ENCODE measurements at regions not wholly inside any gene's neighbourhood (a gene's known extent, or its start where the extent isn't known, plus 50 kb on each side); places are given as distances from the start of the nearest gene placed in this dataset.

- Histone ChIP-seq H3K36me3 (ENCODE audit: control insufficient read depth in 2 of 2, extremely low read depth in 1 of 2, insufficient read depth in 2 of 2, low read length in 2 of 2) (no peaks in the 10 kb centered on the region), H3K9me1 (ENCODE audit: control insufficient read depth, extremely low read depth, insufficient read depth, low read length) (no peaks in the 10 kb centered on the region), H4K20me1 (ENCODE audit: control insufficient read depth, extremely low read depth, insufficient read depth, low read length) (no peaks in the 10 kb centered on the region), H3K4me2 (ENCODE audit: control insufficient read depth, extremely low read depth, insufficient read depth, low read depth, low read length) (no peak overlapping the region), H3K9ac (ENCODE audit: control insufficient read depth, extremely low read depth, insufficient read depth, low read length) (no peak overlapping the region), H3K79me2 (ENCODE audit: control insufficient read depth, insufficient read depth, low read length) (no peaks in the 10 kb centered on the region), H2AFZ (ENCODE audit: control insufficient read depth, low read length) (no peak overlapping the region), H3K27ac (ENCODE audit: control insufficient read depth, insufficient read depth, low read length) (no peak overlapping the region), H3K27me3 (ENCODE audit: control insufficient read depth, extremely low read depth, insufficient read depth, low read length) (no peaks in the 10 kb centered on the region), H3K4me1 (ENCODE audit: control insufficient read depth, extremely low read depth, insufficient read depth, low read length) (peaks cover 7% of the 10 kb centered on the region), H3K4me3 (ENCODE audit: control insufficient read depth in 2 of 3, extremely low read depth in 1 of 3, insufficient read depth in 2 of 3, low read depth in 1 of 3, low read length in 3 of 3) (no peak overlapping the region), H3K9me3 (ENCODE audit: control insufficient read depth, low read depth, low read length) (peaks cover 2% of the 10 kb centered on the region)
- FAIRE-seq (no peak), DNase-seq (ENCODE audit: low read depth, low spot score) (no peak)
- dilution Hi-C loops (cut with MboI; ENCODE audit: extremely low pct_ligation_motif_present, low sequenced_read_pairs), result no loop called here
- TF ChIP-seq EZH2 (IDR thresholded peaks at IDR 0.05; ENCODE audit: low read length) (no peak), CTCF (optimal IDR thresholded peaks at IDR 0.05 in 1 of 3, IDR thresholded peaks at IDR 0.05 in 1 of 3, conservative IDR thresholded peaks at IDR 0.05 in 1 of 3; ENCODE audit: extremely low read depth in 1 of 3, insufficient read depth in 2 of 3, low read length in 3 of 3) (no peak)
These were observed 366.1 kb upstream of the MPDZ start for GRCh38 chr9:13645557-13645956.

GRCh38 chr9:13644675-13645074 lies 365.2 kb upstream of the MPDZ start:
- dilution Hi-C loops (cut with MboI; ENCODE audit: extremely low pct_ligation_motif_present, low sequenced_read_pairs), result no loop called here

More at GRCh38 chr9:13644675-13645074, 365.2 kb upstream of the MPDZ start:
- Histone ChIP-seq H3K4me3 (ENCODE audit: control insufficient read depth in 2 of 3, extremely low read depth in 1 of 3, insufficient read depth in 2 of 3, low read depth in 1 of 3, low read length in 3 of 3) (no peak overlapping the region), H3K4me2 (ENCODE audit: control insufficient read depth, extremely low read depth, insufficient read depth, low read depth, low read length) (no peak overlapping the region), H4K20me1 (ENCODE audit: control insufficient read depth, extremely low read depth, insufficient read depth, low read length) (no peaks in the 10 kb centered on the region), H3K36me3 (ENCODE audit: control insufficient read depth in 2 of 2, extremely low read depth in 1 of 2, insufficient read depth in 2 of 2, low read length in 2 of 2) (no peaks in the 10 kb centered on the region), H2AFZ (ENCODE audit: control insufficient read depth, low read length) (no peak overlapping the region), H3K9me3 (ENCODE audit: control insufficient read depth, low read depth, low read length) (peaks cover 2% of the 10 kb centered on the region), H3K27me3 (ENCODE audit: control insufficient read depth, extremely low read depth, insufficient read depth, low read length) (no peaks in the 10 kb centered on the region), H3K9ac (ENCODE audit: control insufficient read depth, extremely low read depth, insufficient read depth, low read length) (no peak overlapping the region), H3K9me1 (ENCODE audit: control insufficient read depth, extremely low read depth, insufficient read depth, low read length) (no peaks in the 10 kb centered on the region), H3K27ac (ENCODE audit: control insufficient read depth, insufficient read depth, low read length) (no peak overlapping the region), H3K79me2 (ENCODE audit: control insufficient read depth, insufficient read depth, low read length) (no peaks in the 10 kb centered on the region), H3K4me1 (ENCODE audit: control insufficient read depth, extremely low read depth, insufficient read depth, low read length) (peaks cover 7% of the 10 kb centered on the region)
- DNase-seq (ENCODE audit: low read depth, low spot score), result no peak
- FAIRE-seq, result no peak
- TF ChIP-seq EZH2 (IDR thresholded peaks at IDR 0.05; ENCODE audit: low read length) (no peak), CTCF (optimal IDR thresholded peaks at IDR 0.05 in 1 of 3, IDR thresholded peaks at IDR 0.05 in 1 of 3, conservative IDR thresholded peaks at IDR 0.05 in 1 of 3; ENCODE audit: extremely low read depth in 1 of 3, insufficient read depth in 2 of 3, low read length in 3 of 3) (no peak)

All from keratinocyte (primary cell).